ENCODE measurements at regions not wholly inside any gene's neighbourhood (a gene's known extent, or its start where the extent isn't known, plus 50 kb on each side); places are given as distances from the start of the nearest gene placed in this dataset.

- Histone ChIP-seq H3K4me1 (no peaks in the 10 kb centered on the region), H3K9me3 (no peaks in the 10 kb centered on the region), H3K27me3 (no peaks in the 10 kb centered on the region), H3K4me3 (no peak overlapping the region), H3K27ac (no peak overlapping the region), H3K36me3 (no peaks in the 10 kb centered on the region)
- intact Hi-C loops (cut with DNase I): no loop called here
- DNase-seq: no peak
- TF ChIP-seq, protein P1, sequence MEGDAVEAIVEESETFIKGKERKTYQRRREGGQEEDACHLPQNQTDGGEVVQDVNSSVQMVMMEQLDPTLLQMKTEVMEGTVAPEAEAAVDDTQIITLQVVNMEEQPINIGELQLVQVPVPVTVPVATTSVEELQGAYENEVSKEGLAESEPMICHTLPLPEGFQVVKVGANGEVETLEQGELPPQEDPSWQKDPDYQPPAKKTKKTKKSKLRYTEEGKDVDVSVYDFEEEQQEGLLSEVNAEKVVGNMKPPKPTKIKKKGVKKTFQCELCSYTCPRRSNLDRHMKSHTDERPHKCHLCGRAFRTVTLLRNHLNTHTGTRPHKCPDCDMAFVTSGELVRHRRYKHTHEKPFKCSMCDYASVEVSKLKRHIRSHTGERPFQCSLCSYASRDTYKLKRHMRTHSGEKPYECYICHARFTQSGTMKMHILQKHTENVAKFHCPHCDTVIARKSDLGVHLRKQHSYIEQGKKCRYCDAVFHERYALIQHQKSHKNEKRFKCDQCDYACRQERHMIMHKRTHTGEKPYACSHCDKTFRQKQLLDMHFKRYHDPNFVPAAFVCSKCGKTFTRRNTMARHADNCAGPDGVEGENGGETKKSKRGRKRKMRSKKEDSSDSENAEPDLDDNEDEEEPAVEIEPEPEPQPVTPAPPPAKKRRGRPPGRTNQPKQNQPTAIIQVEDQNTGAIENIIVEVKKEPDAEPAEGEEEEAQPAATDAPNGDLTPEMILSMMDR (IDR thresholded peaks at IDR 0.05): no peak
- no peak for TF ChIP-seq POLR2AphosphoS5 (IDR thresholded peaks at IDR 0.05)
- TF ChIP-seq POLR2A (IDR thresholded peaks at IDR 0.05): no peak
- no peak for TF ChIP-seq EP300 (IDR thresholded peaks at IDR 0.05)
- 75 to 77% methylated on average over 3 of the region's 3 CpGs for WGBS, 2 donors
Observed at GRCh38 chr3:102790747-102791325, 356.0 kb downstream of the ZPLD1 start.

GRCh38 chr3:102791641-102792589 is 357.1 kb downstream of the ZPLD1 start:
- Histone ChIP-seq H3K9me3 (no peaks in the 10 kb centered on the region), H3K27ac (no peak overlapping the region), H3K36me3 (no peaks in the 10 kb centered on the region), H3K27me3 (no peaks in the 10 kb centered on the region), H3K4me1 (peaks cover 0 to 3% (median 0%) of the 10 kb centered on the region in 4 donors), H3K4me3 (no peak overlapping the region)
- intact Hi-C loops (cut with DNase I): no loop called here
- 68 to 70% methylated on average over 7 of the region's 7 CpGs for WGBS, 2 donors
- DNase-seq: no peak
- TF ChIP-seq POLR2AphosphoS5 (IDR thresholded peaks at IDR 0.05): no peak
- TF ChIP-seq EP300 (IDR thresholded peaks at IDR 0.05): no peak
- TF ChIP-seq, protein P1 (IDR thresholded peaks at IDR 0.05): no peak
- TF ChIP-seq POLR2A (IDR thresholded peaks at IDR 0.05): no peak

GRCh38 chr3:102796804-102797203 is 362.0 kb downstream of the ZPLD1 start:
- WGBS, 2 donors: 37 to 54% methylated on average over 4 of the region's 4 CpGs
- Histone ChIP-seq H3K27me3 (no peaks in the 10 kb centered on the region), H3K9me3 (no peaks in the 10 kb centered on the region), H3K36me3 (no peaks in the 10 kb centered on the region), H3K4me3 (no peak overlapping the region), H3K4me1 (peaks cover 0 to 6% (median 0%) of the 10 kb centered on the region in 4 donors), H3K27ac (no peak overlapping the region)
- intact Hi-C loops (cut with DNase I): no loop called here
- no peak for TF ChIP-seq EP300 (IDR thresholded peaks at IDR 0.05)
- DNase-seq: no peak

DNA sequence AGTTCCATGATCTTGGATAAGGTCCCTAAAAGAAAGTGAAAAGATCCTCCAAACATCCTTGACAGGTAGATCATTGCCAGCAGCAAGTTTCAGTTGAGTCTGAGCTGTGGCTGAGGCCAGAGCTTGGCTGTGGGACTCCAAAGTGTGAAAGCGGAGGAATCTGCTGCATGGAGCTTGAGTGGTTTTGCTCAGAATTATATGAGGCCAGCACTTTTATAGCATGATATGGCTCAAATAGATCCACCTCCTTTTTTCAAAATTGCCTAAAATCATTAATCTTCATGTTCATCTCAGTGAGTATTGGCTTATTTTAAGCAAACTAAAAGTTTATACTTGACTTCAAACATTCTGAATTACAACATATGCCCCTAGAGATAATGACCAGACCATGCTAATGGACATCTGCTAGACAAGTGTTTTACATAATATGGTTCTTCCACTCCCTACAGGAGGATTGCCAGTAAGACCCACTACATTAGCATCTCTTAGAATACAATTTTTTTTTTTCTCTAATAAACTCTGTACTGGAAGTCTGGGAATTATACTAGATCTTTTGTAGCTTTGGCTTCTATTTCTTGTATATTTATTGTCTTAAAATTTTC is 368.1 kb downstream of the ZPLD1 start:
- Histone ChIP-seq H3K9me3 (no peaks in the 10 kb centered on the region), H3K4me3 (no peak overlapping the region), H3K4me1 (no peaks in the 10 kb centered on the region), H3K36me3 (no peaks in the 10 kb centered on the region), H3K27me3 (no peaks in the 10 kb centered on the region), H3K27ac (no peak overlapping the region)
- DNase-seq: no peak
- 91 to 98% methylated on average over 1 of the region's 1 CpG for WGBS, 2 donors
- TF ChIP-seq, protein P1 (IDR thresholded peaks at IDR 0.05): no peak
- TF ChIP-seq EP300 (IDR thresholded peaks at IDR 0.05): no peak
- TF ChIP-seq POLR2A (IDR thresholded peaks at IDR 0.05): no peak
- no peak for TF ChIP-seq POLR2AphosphoS5 (IDR thresholded peaks at IDR 0.05)
- intact Hi-C loops (cut with DNase I): no loop called here

GRCh38 chr3:102810937-102811336 is 376.1 kb downstream of the ZPLD1 start:
- H3K27ac ChIP-seq: no peak overlapping the region
- H3K27me3 ChIP-seq: no peaks in the 10 kb centered on the region
- no peaks in the 10 kb centered on the region for H3K4me1 ChIP-seq
- intact Hi-C loops (cut with DNase I): no loop called here
- H3K4me3 ChIP-seq: no peak overlapping the region
- DNase-seq: no peak
- WGBS, 2 donors: 40 to 53% methylated on average over 1 of the region's 1 CpG
- TF ChIP-seq POLR2AphosphoS5 (IDR thresholded peaks at IDR 0.05) (no peak), POLR2A (IDR thresholded peaks at IDR 0.05) (no peak)
- TF ChIP-seq, protein P1 (IDR thresholded peaks at IDR 0.05): no peak
- no peaks in the 10 kb centered on the region for H3K9me3 ChIP-seq
- H3K36me3 ChIP-seq: no peaks in the 10 kb centered on the region

Measured in sigmoid colon (tissue), 6 donors.